GM19468 (cell line): ENCODE measurements at regions not wholly inside any gene's neighbourhood (a gene's known extent, or its start where the extent isn't known, plus 50 kb on each side); places are given as distances from the start of the nearest gene placed in this dataset.

Experiments
- ATAC-seq: cut with Tn5 transposase; IDR thresholded peaks from one replicate; pipeline ENCODE4 v1.9.1; 2021; ENCODE audit warnings: mild to moderate bottlenecking, moderate library complexity, moderate number of reproducible peaks; ENCODE audit not compliant: unreplicated experiment; ENCODE audit errors: extremely low read depth

- no peak for ATAC-seq
Observed at GRCh38 chr2:116645155-116645554, 1169.3 kb upstream of the DDX18 start.

GRCh38 chr2:116668691-116669090 is 1145.8 kb upstream of the DDX18 start:
- ATAC-seq, result no peak

GRCh38 chr2:116669782-116670181 is 1144.7 kb upstream of the DDX18 start:
- no peak for ATAC-seq

- no peak for ATAC-seq
Observed at GRCh38 chr2:116674188-116674587, 1140.3 kb upstream of the DDX18 start.

GRCh38 chr2:116676776-116677175 is 1137.7 kb upstream of the DDX18 start:
- no peak for ATAC-seq

DNA sequence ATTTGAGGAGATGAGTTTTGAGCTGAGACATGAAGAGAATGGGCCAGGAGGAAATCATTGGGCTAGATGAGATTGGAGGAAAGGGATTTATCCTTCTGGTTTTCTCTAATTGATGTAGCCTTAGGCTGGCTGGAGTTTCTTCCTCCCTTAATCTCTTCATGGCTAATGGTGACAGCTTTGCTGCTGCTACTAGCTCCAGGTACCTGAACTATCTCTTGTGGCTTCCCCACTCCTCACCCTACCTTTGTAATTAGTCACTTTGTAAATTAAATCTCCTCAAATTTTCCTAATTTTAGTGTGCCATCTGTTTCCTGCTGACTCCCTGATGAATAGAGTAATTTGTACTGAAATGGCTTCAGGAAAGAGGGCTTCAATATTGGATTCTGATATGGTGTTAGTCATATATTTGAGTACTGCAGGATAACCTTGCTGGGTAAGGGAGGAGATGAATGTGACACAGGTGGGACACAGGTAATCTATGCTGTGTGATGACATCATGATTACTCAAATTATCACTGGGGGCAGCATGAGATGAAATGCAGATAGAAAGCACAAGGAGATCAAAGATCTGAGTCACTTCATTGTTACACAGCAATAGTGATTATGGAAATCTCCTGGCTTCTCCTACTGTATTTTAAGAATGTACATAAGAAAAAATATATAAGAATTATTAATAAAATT is 1134.1 kb upstream of the DDX18 start:
- ATAC-seq, result no peak

DNA sequence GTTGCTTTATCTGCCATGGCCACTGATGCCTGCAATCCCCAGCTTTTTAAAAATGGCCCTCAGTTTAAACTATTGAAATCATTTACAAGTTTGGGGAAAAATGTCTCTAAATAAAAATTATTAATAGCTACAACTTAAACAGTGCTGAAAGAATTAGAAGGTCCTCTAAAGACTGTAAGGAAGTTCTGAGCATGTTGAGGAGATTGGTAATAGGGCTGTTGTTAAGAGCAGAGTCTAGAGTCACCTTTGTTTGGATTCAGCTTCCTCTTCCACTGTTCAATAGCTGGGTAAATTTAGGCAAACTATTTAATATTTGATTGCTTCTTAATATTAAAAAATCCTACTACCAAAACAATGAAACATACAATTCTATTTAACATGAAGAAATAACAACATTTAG is 1127.1 kb upstream of the DDX18 start:
- no peak for ATAC-seq

DNA sequence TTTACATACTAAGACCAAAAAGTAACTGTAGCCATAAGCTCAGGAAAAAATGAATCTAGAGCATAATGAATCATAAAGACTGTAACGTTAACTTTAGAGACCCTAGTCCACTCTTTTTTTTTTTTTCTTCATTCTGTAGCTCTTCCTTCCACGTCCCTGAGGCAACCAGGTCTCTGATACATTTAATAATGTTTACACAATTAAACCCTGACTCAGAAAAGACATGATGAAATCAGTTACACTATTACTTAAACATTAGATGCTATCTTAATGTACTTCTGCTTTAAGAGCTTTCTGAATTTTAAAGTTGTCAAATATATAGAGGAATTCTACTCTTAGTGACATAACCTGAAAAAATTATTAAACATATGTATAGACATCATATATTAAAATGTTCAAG is 1121.5 kb upstream of the DDX18 start:
- ATAC-seq, result no peak

DNA sequence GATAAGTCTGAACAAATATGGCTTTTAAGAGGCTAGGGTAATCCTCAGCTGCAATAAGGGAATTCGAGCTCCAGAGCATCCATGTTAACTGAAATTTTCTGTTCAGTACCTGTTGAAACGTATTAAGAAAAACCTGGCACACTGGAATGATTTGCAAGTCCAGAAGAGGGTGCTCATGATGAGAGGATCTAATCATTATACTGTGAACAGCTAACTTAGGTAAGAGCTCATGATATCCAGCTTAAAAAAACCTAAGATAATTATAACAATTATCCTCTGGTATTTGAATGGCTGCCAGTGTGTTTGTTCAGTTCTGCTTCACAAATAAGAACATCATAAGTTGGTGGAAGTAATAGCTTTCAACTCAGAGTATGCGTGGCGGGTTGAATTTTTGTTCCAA is 1118.3 kb upstream of the DDX18 start:
- ATAC-seq, result no peak

GRCh38 chr2:116696903-116697302 is 1117.6 kb upstream of the DDX18 start:
- ATAC-seq, result no peak

- no peak for ATAC-seq
Observed at GRCh38 chr2:116706396-116706795, 1108.1 kb upstream of the DDX18 start.

DNA sequence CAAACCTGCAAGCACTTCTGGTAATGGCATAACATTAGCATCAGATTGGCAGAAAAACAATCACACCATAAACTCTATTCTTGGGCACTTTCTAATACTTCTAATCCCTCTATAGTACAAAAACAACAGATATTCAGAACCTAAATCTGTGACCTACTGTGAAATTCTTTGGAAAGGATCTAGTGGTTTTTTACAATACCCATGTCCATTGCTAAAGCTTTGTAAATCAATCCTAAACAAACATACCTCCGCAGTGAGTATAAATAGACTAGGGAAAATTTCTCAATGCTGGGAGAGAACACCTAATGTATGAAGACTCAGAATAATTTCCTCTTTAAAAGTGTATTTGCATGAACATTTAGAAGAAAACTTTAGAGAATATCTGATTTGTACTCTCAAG is 1098.5 kb upstream of the DDX18 start:
- no peak for ATAC-seq

- no peak for ATAC-seq
Observed at GRCh38 chr2:116716444-116716843, 1098.0 kb upstream of the DDX18 start.

- no peak for ATAC-seq
Observed at GRCh38 chr2:116717832-116718231, 1096.7 kb upstream of the DDX18 start.

- ATAC-seq, result no peak
Observed at GRCh38 chr2:116718451-116718850, 1096.0 kb upstream of the DDX18 start.

DNA sequence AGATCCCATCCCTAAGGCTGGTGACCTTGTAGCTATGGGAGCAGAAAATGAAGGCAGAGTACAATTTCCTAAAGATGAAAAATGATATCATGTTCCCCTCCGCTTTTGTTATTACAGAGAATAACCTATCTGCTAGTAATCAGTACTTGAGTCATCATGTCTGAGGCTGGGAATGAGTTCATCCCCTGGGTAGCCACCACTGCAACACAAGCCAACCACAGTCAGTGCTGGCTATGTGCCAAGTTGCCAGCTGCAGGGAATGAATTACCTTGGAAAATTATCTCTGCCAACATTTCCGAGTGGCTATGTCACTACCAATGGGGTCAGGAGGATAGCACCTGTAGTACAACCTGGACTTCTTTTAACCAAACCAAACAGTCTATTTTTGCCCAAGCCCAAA is 1094.7 kb upstream of the DDX18 start:
- ATAC-seq, result no peak

DNA sequence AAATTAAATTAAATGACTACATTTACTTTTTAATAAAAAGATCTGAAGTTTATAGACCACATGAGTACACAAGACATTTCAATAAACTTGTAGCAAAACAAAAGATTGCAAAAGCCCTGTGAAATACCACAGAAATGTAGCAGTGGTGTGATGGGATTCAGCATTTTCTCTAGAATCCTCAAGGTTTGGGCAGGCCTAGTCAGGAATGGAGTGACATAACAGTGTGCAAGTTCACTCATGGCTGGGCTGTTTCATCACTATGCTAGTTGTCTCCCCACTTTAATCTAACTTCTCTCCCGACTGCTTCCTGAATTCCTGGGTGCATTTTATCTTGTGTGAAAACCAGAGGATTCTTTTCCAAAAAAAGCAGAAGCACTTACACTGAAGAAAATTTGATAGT is 1089.9 kb upstream of the DDX18 start:
- no peak for ATAC-seq

DNA sequence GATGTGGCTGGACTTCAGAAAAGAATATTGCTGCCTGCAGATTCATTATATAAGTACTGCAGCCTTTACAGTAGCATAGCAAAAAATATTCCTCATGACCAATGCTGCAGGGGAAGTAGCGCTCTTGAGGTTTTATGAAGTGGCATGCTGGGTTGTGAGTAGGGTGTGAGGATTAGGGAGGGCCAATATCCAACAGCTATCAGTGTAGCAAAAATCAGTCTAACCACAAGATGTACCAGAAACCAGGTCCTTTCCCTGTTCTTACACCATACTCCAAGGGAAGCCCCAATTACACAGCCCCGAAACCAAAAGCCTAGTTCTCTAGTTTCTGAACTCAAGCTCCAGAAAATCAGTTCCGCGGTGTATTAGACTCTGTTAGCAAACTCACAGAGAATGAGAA is 1082.2 kb upstream of the DDX18 start:
- ATAC-seq, result no peak

DNA sequence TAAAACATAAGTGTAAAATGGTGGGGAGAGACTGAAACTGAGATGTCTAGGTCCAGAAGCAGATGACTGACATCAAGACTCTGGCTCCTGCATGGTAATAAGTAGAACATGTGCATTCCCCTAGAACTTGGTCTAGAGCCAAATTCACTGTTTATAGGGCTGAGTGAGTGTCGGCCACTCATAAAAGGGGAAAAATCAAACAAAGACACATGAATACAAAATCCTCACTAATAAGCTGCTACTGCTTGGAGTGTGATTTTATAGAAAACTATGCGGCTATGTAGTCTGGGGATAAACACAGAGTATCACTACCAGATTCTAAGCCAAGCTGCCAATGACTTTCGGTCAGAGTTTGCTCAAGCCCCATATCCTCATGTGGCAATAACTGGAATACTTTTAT is 1080.8 kb upstream of the DDX18 start:
- ATAC-seq, result no peak

- no peak for ATAC-seq
Observed at GRCh38 chr2:116737951-116738350, 1076.5 kb upstream of the DDX18 start.

DNA sequence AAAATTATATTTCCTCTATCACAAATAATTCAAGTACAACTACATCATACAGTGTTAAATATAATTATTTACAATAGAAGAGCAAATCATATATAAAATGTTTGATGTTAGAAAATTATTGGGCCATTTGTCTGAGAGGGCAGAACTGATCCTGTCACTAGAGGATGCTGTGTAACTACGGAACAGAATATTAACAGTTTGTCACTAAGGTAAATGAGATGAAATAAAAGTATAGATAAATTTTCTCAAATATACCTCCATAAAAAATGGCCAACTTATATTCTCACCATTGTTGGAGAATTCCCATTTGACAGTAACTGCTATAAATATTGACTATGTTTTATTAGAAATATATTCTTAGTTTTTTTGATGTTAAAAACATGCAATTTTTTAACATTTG is 1067.4 kb upstream of the DDX18 start:
- ATAC-seq, result no peak

DNA sequence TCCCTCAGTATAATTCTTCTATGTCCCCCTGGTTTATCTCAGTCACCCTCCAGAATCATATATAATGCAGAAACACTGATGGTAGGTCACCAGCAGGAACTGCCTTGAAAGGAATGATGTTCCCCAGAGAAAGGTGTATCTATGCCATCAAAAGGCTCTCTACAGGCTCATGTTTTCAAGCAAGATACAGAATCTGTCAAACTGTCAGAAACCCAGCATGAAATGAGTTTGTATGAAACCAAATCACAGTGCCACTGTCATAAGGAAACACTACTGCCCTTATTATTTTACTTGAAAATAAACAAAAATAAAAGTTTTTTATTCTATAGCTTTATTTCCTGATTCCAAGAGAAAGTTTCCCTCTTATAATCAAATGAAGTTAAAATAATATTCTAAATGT is 1064.5 kb upstream of the DDX18 start:
- no peak for ATAC-seq
